ENCODE measurements at regions not wholly inside any gene's neighbourhood (a gene's known extent, or its start where the extent isn't known, plus 50 kb on each side); places are given as distances from the start of the nearest gene placed in this dataset.

DNA sequence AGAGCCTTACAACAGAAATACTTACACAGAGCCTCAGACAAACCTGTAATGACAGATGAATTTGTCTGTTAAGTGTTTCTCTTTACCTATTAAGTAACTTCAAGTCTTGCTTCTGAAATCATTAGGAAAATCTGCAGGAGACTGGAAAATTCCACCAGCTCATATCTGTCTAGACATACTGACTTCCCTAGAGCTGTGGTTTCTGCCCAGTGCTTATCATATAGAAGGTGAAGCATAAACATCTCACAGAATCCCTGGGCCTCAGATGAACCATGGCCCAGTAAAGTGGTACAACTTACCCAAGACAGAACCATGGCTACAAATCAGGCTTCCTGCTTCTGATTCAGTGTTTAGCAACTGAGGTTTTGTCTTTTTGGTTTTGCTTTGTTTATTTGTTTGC lies 91.6 kb downstream of the EGLN3 start:
- Histone ChIP-seq H3K4me3 (no peak overlapping the region), H3K79me2 (ENCODE audit: low read depth) (no peaks in the 10 kb centered on the region), H3K27ac (no peak overlapping the region), H3K4me2 (no peak overlapping the region; the same call in 1 of the 2 replicates), H3F3A (ENCODE audit: insufficient read depth, low read depth) (no peaks in the 10 kb centered on the region), H3K27me3 (ENCODE audit: insufficient read depth, low read depth) (no peaks in the 10 kb centered on the region), H3K36me3 (ENCODE audit: low read depth) (no peaks in the 10 kb centered on the region), H2AFZ (0 out of 2 replicates have a peak overlapping the region, but pooled peaks have one; percentile 8), H3K9me3 (ENCODE audit: insufficient read depth, low read depth) (no peaks in the 10 kb centered on the region), H3K4me1 (replicated peaks; ENCODE audit: insufficient read depth) (0 out of 2 replicates have a peak, but pooled peaks cover 13% of the 10 kb centered on the region), H3K9me2 (ENCODE audit: insufficient read depth) (no peaks in the 10 kb centered on the region), H4K20me1 (ENCODE audit: insufficient read depth) (no peaks in the 10 kb centered on the region)
- ChIA-PET CTCF (no interaction called here), POLR2A (ENCODE audit: unreplicated experiment) (no interaction called here)
- intact Hi-C loops (cut with micrococcal nuclease; ENCODE audit: unreplicated experiment) = no loop called here
- TF ChIP-seq EZH2 (IDR thresholded peaks at IDR 0.05; ENCODE audit: low read depth) (no peak), CTCF (conservative IDR thresholded peaks at IDR 0.05) (no peak)
- DNase-seq = no peak
- BruUV-seq (replicated peaks) = no TSS peak

DNA sequence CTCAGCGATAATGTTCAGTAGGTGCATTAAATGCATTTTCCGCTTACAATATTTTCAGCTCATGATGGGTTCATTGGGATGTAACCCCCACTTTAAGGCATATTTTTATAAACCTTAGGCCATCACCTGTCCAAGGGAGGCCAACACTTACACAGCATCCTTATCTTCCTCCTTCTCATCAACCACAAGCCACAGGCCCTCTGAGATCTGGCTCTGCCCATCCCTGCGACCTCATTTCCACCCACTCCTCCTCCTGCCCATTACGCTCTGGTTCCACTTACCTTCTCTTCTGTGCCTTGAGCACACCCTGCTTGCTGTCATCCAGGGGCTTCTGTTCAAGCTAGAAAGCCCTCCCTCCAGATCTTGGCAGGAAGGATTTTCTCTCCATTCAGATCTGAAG lies 93.2 kb downstream of the EGLN3 start:
- no peak for DNase-seq
- H2AFZ ChIP-seq = no peak overlapping the region
- TF ChIP-seq EZH2 (IDR thresholded peaks at IDR 0.05; ENCODE audit: low read depth) (no peak), CTCF (conservative IDR thresholded peaks at IDR 0.05) (no peak)
- no peak overlapping the region for H3K27ac ChIP-seq
- intact Hi-C loops (cut with micrococcal nuclease; ENCODE audit: unreplicated experiment) = no loop called here
- no peaks in the 10 kb centered on the region for H3K9me2 ChIP-seq (ENCODE audit: insufficient read depth)
- H3K4me2 ChIP-seq = no peak overlapping the region
- no peaks in the 10 kb centered on the region for H3K36me3 ChIP-seq (ENCODE audit: low read depth)
- H3K9me3 ChIP-seq (ENCODE audit: insufficient read depth, low read depth) = no peaks in the 10 kb centered on the region
- ChIA-PET CTCF (no interaction called here), POLR2A (ENCODE audit: unreplicated experiment) (no interaction called here)
- H3F3A ChIP-seq (ENCODE audit: insufficient read depth, low read depth) = no peaks in the 10 kb centered on the region
- H3K4me1 ChIP-seq (replicated peaks; ENCODE audit: insufficient read depth) = 0 out of 2 replicates have a peak, but pooled peaks cover 13% of the 10 kb centered on the region
- H4K20me1 ChIP-seq (ENCODE audit: insufficient read depth) = no peaks in the 10 kb centered on the region
- BruUV-seq (replicated peaks) = no TSS peak
- no peak overlapping the region for H3K4me3 ChIP-seq
- H3K79me2 ChIP-seq (ENCODE audit: low read depth) = no peaks in the 10 kb centered on the region
- H3K27me3 ChIP-seq (ENCODE audit: insufficient read depth, low read depth) = no peaks in the 10 kb centered on the region

GRCh38 chr14:33855672-33856071 lies 95.2 kb downstream of the EGLN3 start:
- TF ChIP-seq EZH2 (IDR thresholded peaks at IDR 0.05; ENCODE audit: low read depth) (no peak), CTCF (conservative IDR thresholded peaks at IDR 0.05) (no peak)
- Histone ChIP-seq H3F3A (ENCODE audit: insufficient read depth, low read depth) (no peaks in the 10 kb centered on the region), H3K79me2 (ENCODE audit: low read depth) (no peaks in the 10 kb centered on the region), H3K27ac (no peak overlapping the region), H3K4me3 (no peak overlapping the region), H3K9me2 (ENCODE audit: insufficient read depth) (no peaks in the 10 kb centered on the region), H3K4me2 (no peak overlapping the region), H4K20me1 (ENCODE audit: insufficient read depth) (no peaks in the 10 kb centered on the region), H3K36me3 (ENCODE audit: low read depth) (no peaks in the 10 kb centered on the region), H3K27me3 (ENCODE audit: insufficient read depth, low read depth) (no peaks in the 10 kb centered on the region), H3K4me1 (replicated peaks; ENCODE audit: insufficient read depth) (0 out of 2 replicates have a peak, but pooled peaks cover 13% of the 10 kb centered on the region), H3K9me3 (ENCODE audit: insufficient read depth, low read depth) (no peaks in the 10 kb centered on the region), H2AFZ (no peak overlapping the region)
- BruUV-seq (replicated peaks) = no TSS peak
- ChIA-PET CTCF (no interaction called here), POLR2A (ENCODE audit: unreplicated experiment) (no interaction called here)
- intact Hi-C loops (cut with micrococcal nuclease; ENCODE audit: unreplicated experiment) = no loop called here
- no peak for DNase-seq

All from PC-9 (cell line).